Adrenal gland (tissue), 5 donors: ENCODE measurements at regions not wholly inside any gene's neighbourhood (a gene's known extent, or its start where the extent isn't known, plus 50 kb on each side); places are given as distances from the start of the nearest gene placed in this dataset.

ENCODE experiments used
- CTCF ChIP-seq, 6 experiments: fragments of 450-650 bp in 4 of 6; fragments of 200-600 bp in 2 of 6; sonication (generic) in 1 of 6; IDR thresholded peaks; 1 replicate in 5 of 6; 2 replicates in 1 of 6; pipeline versions ENCODE4 v1.5.1 to v1.8.0; 2016 to 2021; ENCODE audit warnings: antibody characterized with exemption in 6 of 6, mild to moderate bottlenecking in 2 of 6, moderate library complexity in 1 of 6
- POLR2A ChIP-seq, 2 donors: fragments of 450-650 bp; IDR thresholded peaks; one replicate each; pipeline ENCODE4 v1.6.1; 2017; ENCODE audit warnings: antibody characterized with exemption in 2 of 2, mild to moderate bottlenecking in 2 of 2, moderate library complexity in 1 of 2
- donor health status: DM: no; HTN: no; CAD: no.

- no peak for TF ChIP-seq CTCF (IDR thresholded peaks at IDR 0.05)
- no peak for TF ChIP-seq POLR2A (IDR thresholded peaks at IDR 0.05)
Observed at GRCh38 chr6:1110941-1111349, 201.0 kb upstream of the FOXQ1 start.
